Hepatocyte (in vitro differentiated cells): ENCODE measurements at regions not wholly inside any gene's neighbourhood (a gene's known extent, or its start where the extent isn't known, plus 50 kb on each side); places are given as distances from the start of the nearest gene placed in this dataset.

Experiments
- DNase-seq: peaks from one replicate; pipeline ENCODE4 v3.0.0-alpha.2; 2016; ENCODE audit warnings: low spot score
- H2AFZ ChIP-seq: fragments of 200-600 bp; sonication (generic); 2 replicates; pipeline ENCODE4 v1.6.0; 2016; ENCODE audit warnings: antibody characterized with exemption, mild to moderate bottlenecking
- H3K27ac ChIP-seq: fragments of 200-600 bp; sonication (generic); 2 replicates; pipeline ENCODE4 v1.5.1; 2016; ENCODE audit warnings: mild to moderate bottlenecking
- H3K27me3 ChIP-seq: fragments of 200-600 bp; sonication (generic); 2 replicates; pipeline ENCODE4 v1.6.1; 2016
- H3K36me3 ChIP-seq: fragments of 200-600 bp; sonication (generic); replicated peaks from 2 replicates; pipeline ENCODE4 v1.5.1; 2016; ENCODE audit warnings: low read depth; ENCODE audit not compliant: insufficient read depth
- H3K4me1 ChIP-seq: fragments of 200-600 bp; sonication (generic); 2 replicates; pipeline ENCODE4 v1.5.1; 2016; ENCODE audit warnings: mild to moderate bottlenecking, moderate library complexity; ENCODE audit not compliant: insufficient read depth
- H3K4me2 ChIP-seq: fragments of 200-600 bp; sonication (generic); 2 replicates; pipeline ENCODE4 v1.6.0; 2016
- H3K4me3 ChIP-seq: fragments of 200-600 bp; sonication (generic); 2 replicates; pipeline ENCODE4 v1.5.1; 2016; ENCODE audit warnings: mild to moderate bottlenecking
- H3K79me2 ChIP-seq: fragments of 200-600 bp; sonication (generic); 2 replicates; pipeline ENCODE4 v1.6.0; 2017; ENCODE audit warnings: mild to moderate bottlenecking
- H3K9me2 ChIP-seq: fragments of 200-600 bp; sonication (generic); replicated peaks from 2 replicates; pipeline ENCODE4 v1.6.0; 2017; ENCODE audit warnings: mild to moderate bottlenecking; ENCODE audit not compliant: insufficient read depth
- H3K9me3 ChIP-seq: fragments of 200-600 bp; sonication (generic); 2 replicates; pipeline ENCODE4 v1.5.1; 2016; ENCODE audit warnings: low read depth, mild to moderate bottlenecking
- H4K20me1 ChIP-seq: fragments of 200-600 bp; sonication (generic); 2 replicates; pipeline ENCODE4 v1.6.0; 2016; ENCODE audit warnings: mild to moderate bottlenecking; ENCODE audit not compliant: insufficient read depth, poor library complexity, severe bottlenecking
- CTCF ChIP-seq: fragments of 200-600 bp; sonication (generic); IDR thresholded peaks from 2 replicates; pipeline ENCODE4 v1.5.1; 2016; ENCODE audit warnings: antibody characterized with exemption, mild to moderate bottlenecking; ENCODE audit not compliant: poor library complexity
- EZH2 ChIP-seq: fragments of 200-600 bp; sonication (generic); IDR thresholded peaks from 2 replicates; pipeline ENCODE4 v1.6.1; 2016; ENCODE audit warnings: antibody characterized with exemption, mild to moderate bottlenecking, borderline replicate concordance
- EZH2phosphoT487 ChIP-seq: fragments of 200-600 bp; sonication (generic); IDR thresholded peaks from one replicate; pipeline ENCODE4 v1.6.1; 2018; ENCODE audit warnings: antibody characterized with exemption, mild to moderate bottlenecking, low read depth, moderate library complexity; ENCODE audit not compliant: unreplicated experiment, severe bottlenecking
- WGBS: methylation state at CpG from one replicate; pipeline ENCODE4 v1.1.6; 2016; ENCODE audit warnings: low lambda C conversion rate; ENCODE audit errors: missing lambda C conversion rate; 5-methylcytosine and 5-hydroxymethylcytosine counted together

- no peaks in the 10 kb centered on the region for H3K4me1 ChIP-seq
- no peak for TF ChIP-seq EZH2phosphoT487
- no peak for TF ChIP-seq CTCF
- TF ChIP-seq EZH2: no peak
- H3K36me3 ChIP-seq: no peaks in the 10 kb centered on the region
- no peaks in the 10 kb centered on the region for H3K9me3 ChIP-seq
- no peaks in the 10 kb centered on the region for H3K79me2 ChIP-seq
- no peak overlapping the region for H3K27ac ChIP-seq
- H3K4me2 ChIP-seq: no peak overlapping the region
- WGBS: 85% methylated on average over 1 of the region's 1 CpG
- no peaks in the 10 kb centered on the region for H3K9me2 ChIP-seq
- H3K27me3 ChIP-seq: no peaks in the 10 kb centered on the region
- DNase-seq: no peak
- no peaks in the 10 kb centered on the region for H4K20me1 ChIP-seq
- no peak overlapping the region for H3K4me3 ChIP-seq
- H2AFZ ChIP-seq: no peak overlapping the region
These were observed 162.7 kb upstream of the SGK1 start for GRCh38 chr6:134480593-134480992.

GRCh38 chr6:134478764-134479399 is 161.0 kb upstream of the SGK1 start:
- H3K4me2 ChIP-seq: no peak overlapping the region
- 90% methylated on average over 2 of the region's 2 CpGs for WGBS
- no peaks in the 10 kb centered on the region for H3K27me3 ChIP-seq
- no peaks in the 10 kb centered on the region for H3K36me3 ChIP-seq
- no peak overlapping the region for H2AFZ ChIP-seq
- H3K4me3 ChIP-seq: no peak overlapping the region
- DNase-seq: no peak
- TF ChIP-seq CTCF (no peak), EZH2 (no peak), EZH2phosphoT487 (no peak)
- no peaks in the 10 kb centered on the region for H3K9me3 ChIP-seq
- no peaks in the 10 kb centered on the region for H3K9me2 ChIP-seq
- no peak overlapping the region for H3K27ac ChIP-seq
- H3K4me1 ChIP-seq: no peaks in the 10 kb centered on the region
- H4K20me1 ChIP-seq: no peaks in the 10 kb centered on the region
- no peaks in the 10 kb centered on the region for H3K79me2 ChIP-seq

- Histone ChIP-seq H3K4me2 (no peak overlapping the region), H3K27me3 (no peaks in the 10 kb centered on the region), H3K79me2 (no peaks in the 10 kb centered on the region), H3K4me3 (no peak overlapping the region), H3K9me3 (no peaks in the 10 kb centered on the region), H3K4me1 (no peaks in the 10 kb centered on the region), H3K27ac (no peak overlapping the region), H2AFZ (no peak overlapping the region), H3K36me3 (no peaks in the 10 kb centered on the region), H3K9me2 (no peaks in the 10 kb centered on the region), H4K20me1 (no peaks in the 10 kb centered on the region)
- WGBS: 89% methylated on average over 8 of the region's 8 CpGs
- DNase-seq: no peak
- TF ChIP-seq EZH2 (no peak), EZH2phosphoT487 (no peak), CTCF (no peak)
These were observed 160.2 kb upstream of the SGK1 start for GRCh38 chr6:134477991-134478635.
